K562 (cell line): ENCODE measurements at regions not wholly inside any gene's neighbourhood (a gene's known extent, or its start where the extent isn't known, plus 50 kb on each side); places are given as distances from the start of the nearest gene placed in this dataset.

Experiments
- ATAC-seq: fragments of 200-7000 bp; cut with Tn5 transposase; 3 replicates; pipeline ENCODE4 v1.9.1; 2020; ENCODE audit warnings: moderate library complexity
- BruUV-seq: library from RNA; stranded (reverse); fragments of 400-500 nt; replicated peaks from 2 replicates; lab custom pipeline; 2021; lab: Mats Ljungman, UMichigan
- CTCF ChIA-PET: fragments of 300-600 bp; formaldehyde crosslinking; extraction: SDS; loops from one replicate; lab custom pipeline; 2021; ENCODE audit warnings: low intra/inter-chr PET ratio; lab: Yijun Ruan, JAX
- POLR2A ChIA-PET: fragments of 300-600, 350-650 bp; sonication (Branson Sonifier 250); formaldehyde crosslinking; extraction: SDS; loops from one replicate; lab custom pipeline; 2021; ENCODE audit warnings: antibody characterized with exemption, inconsistent platforms; lab: Yijun Ruan, JAX
- DNase-seq, 4 experiments: peaks; one replicate each; pipeline versions ENCODE4 v3.0.0 to v3.0.0-alpha.2; 2011 to 2018; ENCODE audit warnings: low spot score in 3 of 4, mixed read lengths in 3 of 4; ENCODE audit errors: extremely low read depth in 1 of 4
- FAIRE-seq: peaks from 2 replicates; lab custom pipeline; 2011; peaks lifted over from hg19 to GRCh38; lab: Jason Lieb, UNC
- H2AFZ ChIP-seq: 2 replicates; pipeline ENCODE4 v1.6.0; 2011; ENCODE audit warnings: low read depth, low read length, control low read depth, inconsistent platforms
- H3K27ac ChIP-seq: fragments of 200-600 bp; 3 replicates; pipeline ENCODE4 v1.8.0; 2011; ENCODE audit warnings: low read depth, mild to moderate bottlenecking, control low read depth, inconsistent platforms, low read length, moderate library complexity, mixed read lengths; ENCODE audit errors: extremely low read depth
- H3K27me3 ChIP-seq, 2 experiments: fragments of 300-600 bp in 1 of 2; 2 replicates in 1 of 2; 3 replicates in 1 of 2; pipeline versions ENCODE4 v1.6.0 to v1.8.0; 2011; ENCODE audit warnings: inconsistent platforms in 2 of 2, low read length in 2 of 2, mild to moderate bottlenecking in 1 of 2, mixed read lengths in 1 of 2, moderate library complexity in 1 of 2; ENCODE audit not compliant: control insufficient read depth in 2 of 2, insufficient read depth in 2 of 2
- H3K36me3 ChIP-seq: fragments of 300-600 bp; 3 replicates; pipeline ENCODE4 v1.8.0; 2011; ENCODE audit warnings: mild to moderate bottlenecking, low read length, inconsistent platforms; ENCODE audit not compliant: control insufficient read depth, insufficient read depth
- H3K4me1 ChIP-seq, 2 experiments: fragments of 200-600 bp in 1 of 2; replicated peaks in 1 of 2; 2 replicates in 1 of 2; 3 replicates in 1 of 2; pipeline versions ENCODE4 v1.5.1 to v1.8.0; 2011; ENCODE audit warnings: inconsistent platforms in 2 of 2, low read length in 2 of 2, mild to moderate bottlenecking in 1 of 2, mixed read lengths in 1 of 2, moderate library complexity in 1 of 2; ENCODE audit not compliant: control insufficient read depth in 2 of 2, insufficient read depth in 2 of 2
- H3K4me2 ChIP-seq: 2 replicates; pipeline ENCODE4 v1.6.1; 2011; ENCODE audit warnings: low read length, control low read depth, inconsistent platforms, mixed read lengths; ENCODE audit not compliant: insufficient read depth
- H3K4me3 ChIP-seq: fragments of 200-600 bp; sonication (generic), shearing (Covaris generic); 2 replicates; pipeline ENCODE4 v1.5.1; 2016; ENCODE audit warnings: control low read depth, inconsistent platforms
- H3K79me2 ChIP-seq: fragments of 200-600 bp; 3 replicates; pipeline ENCODE4 v1.8.0; 2011; ENCODE audit warnings: low read length, inconsistent platforms; ENCODE audit not compliant: control insufficient read depth, insufficient read depth
- H3K9ac ChIP-seq, 2 experiments: 2 replicates each; pipeline versions ENCODE4 v1.6.0 to v1.6.1; 2011; ENCODE audit warnings: low read depth in 2 of 2, low read length in 2 of 2, control low read depth in 1 of 2, inconsistent platforms in 1 of 2, mild to moderate bottlenecking in 1 of 2, mixed read lengths in 1 of 2; ENCODE audit not compliant: insufficient read depth in 1 of 2
- H3K9me1 ChIP-seq: one replicate; pipeline ENCODE4 v1.6.0; 2011; ENCODE audit warnings: inconsistent platforms, mild to moderate bottlenecking, low read length, moderate library complexity; ENCODE audit not compliant: control insufficient read depth, insufficient read depth
- H3K9me3 ChIP-seq: replicated peaks from 2 replicates; pipeline ENCODE4 v1.5.1; 2011; ENCODE audit warnings: low read depth, low read length, inconsistent platforms; ENCODE audit not compliant: control insufficient read depth, insufficient read depth
- H4K20me1 ChIP-seq: replicated peaks from 2 replicates; pipeline ENCODE4 v1.6.1; 2011; ENCODE audit warnings: low read length, inconsistent platforms, mixed read lengths; ENCODE audit not compliant: control insufficient read depth, insufficient read depth
- ATF2 ChIP-seq: sonication (generic); formaldehyde crosslinking; IDR thresholded peaks from 2 replicates; pipeline ENCODE4 v1.8.1; 2022; ENCODE audit warnings: missing genetic modification reagents
- CBX8 ChIP-seq: fragments of 200-600 bp; sonication (generic); IDR thresholded peaks from 2 replicates; pipeline ENCODE4 v1.6.1; 2012; ENCODE audit warnings: borderline replicate concordance, mixed run types, low read depth, mild to moderate bottlenecking, moderate library complexity, mixed read lengths, low read length, control low read depth, inconsistent platforms; ENCODE audit not compliant: poor library complexity, severe bottlenecking; ENCODE audit errors: extremely low read depth
- CREB1 ChIP-seq, 2 experiments: sonication (generic) in 1 of 2; formaldehyde crosslinking in 1 of 2; IDR thresholded peaks; 2 replicates each; pipeline versions ENCODE4 v1.6.1 to v1.8.0; 2012 to 2022; ENCODE audit warnings: inconsistent platforms in 1 of 2, mild to moderate bottlenecking in 1 of 2, missing genetic modification reagents in 1 of 2, moderate library complexity in 1 of 2
- ESRRA ChIP-seq: fragments of 450-650 bp; IDR thresholded peaks from 2 replicates; pipeline ENCODE4 v1.6.1; 2014; ENCODE audit warnings: low read depth, mild to moderate bottlenecking, moderate library complexity, borderline replicate concordance
- KDM4B ChIP-seq, 2 experiments: fragments of 450-650 bp in 1 of 2; sonication (generic) in 1 of 2; IDR thresholded peaks; 2 replicates each; pipeline ENCODE4 v1.6.1; 2016 to 2017; ENCODE audit warnings: borderline replicate concordance in 2 of 2, antibody characterized with exemption in 1 of 2, low read depth in 1 of 2, mild to moderate bottlenecking in 1 of 2
- NR1H2 ChIP-seq: sonication (generic); formaldehyde crosslinking; IDR thresholded peaks from 2 replicates; pipeline ENCODE4 v1.4.0; 2020; ENCODE audit warnings: mild to moderate bottlenecking, missing genetic modification reagents
- PTRF ChIP-seq: fragments of 450-650 bp; IDR thresholded peaks from 2 replicates; pipeline ENCODE4 v1.6.1; 2016; ENCODE audit warnings: mild to moderate bottlenecking, missing genetic modification characterization, missing compliant biosample characterization
- SMARCA4 ChIP-seq: fragments of 450-650 bp; IDR thresholded peaks from 2 replicates; pipeline ENCODE4 v1.6.1; 2016
- SMARCE1 ChIP-seq: fragments of 450-650 bp; IDR thresholded peaks from 2 replicates; pipeline ENCODE4 v1.7.1; 2016; ENCODE audit warnings: mild to moderate bottlenecking
- ZNF3 ChIP-seq: fragments of 250-450 bp; sonication (Bioruptor Pico); IDR thresholded peaks from 2 replicates; pipeline ENCODE4 v1.5.0; 2021; ENCODE audit warnings: mild to moderate bottlenecking, moderate library complexity
- WGBS: fragments of 100-300 bp; shearing (Covaris generic); methylation state at CpG from one replicate; pipeline ENCODE4 v1.1.6; 2016; ENCODE audit warnings: low coverage, mixed read lengths; ENCODE audit not compliant: insufficient coverage; ENCODE audit errors: missing lambda C conversion rate; 5-methylcytosine and 5-hydroxymethylcytosine counted together
- in situ Hi-C: fragments of 300-500 bp; cut with MboI; formaldehyde crosslinking; loops from 4 replicates; pipeline ENCODE4 v1.15.0; 2018; ENCODE audit warnings: inconsistent platforms, mixed read lengths
- intact Hi-C: fragments of 100-400 bp; cut with micrococcal nuclease; formaldehyde crosslinking; loops from 2 replicates; pipeline ENCODE4 v1.14.2; 2022
- TF ChIP-seq, protein P1 (sequence below): fragments of 450-650 bp; IDR thresholded peaks from 2 replicates; pipeline ENCODE4 v1.6.1; 2016; ENCODE audit warnings: mild to moderate bottlenecking, moderate library complexity

DNA sequence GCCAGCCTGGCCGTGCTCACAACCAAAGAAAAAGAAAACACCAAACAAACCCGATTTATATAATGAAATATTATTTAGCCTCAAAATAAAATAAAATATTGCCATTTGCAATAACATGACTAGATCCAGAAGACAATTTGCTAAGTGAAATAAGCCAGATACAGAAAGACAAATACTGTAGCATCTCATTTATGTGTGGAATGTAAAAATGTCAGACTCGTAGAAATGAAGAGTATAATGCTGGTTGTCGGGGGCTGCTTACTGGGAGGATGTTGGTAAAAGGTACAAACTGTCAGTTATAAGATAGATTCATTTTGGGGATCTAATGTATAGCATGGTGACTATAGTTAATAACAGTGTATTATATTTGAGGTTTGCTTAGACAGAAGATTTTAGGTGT, 269.7 kb downstream of the THBS2 start:
- CTCF ChIA-PET: no interaction called here
- no TSS peak for BruUV-seq
- in situ Hi-C loops (loop anchor here (10.0 kb wide), 1 partner anchor 521 kb away; no protein-coding TSS in a partner anchor), intact Hi-C loops (no loop called here)
- no peaks in the 10 kb centered on the region for H3K27me3 ChIP-seq
- no peak overlapping the region for H3K27ac ChIP-seq
- DNase-seq: no peak
- no peak overlapping the region for H3K4me2 ChIP-seq
- H2AFZ ChIP-seq: no peak overlapping the region
- H3K79me2 ChIP-seq: no peaks in the 10 kb centered on the region
- ATAC-seq: no peak
- 0% methylated on average over 4 of the region's 4 CpGs for WGBS
- no peaks in the 10 kb centered on the region for H3K36me3 ChIP-seq
- H3K9me3 ChIP-seq: no peaks in the 10 kb centered on the region
- no peaks in the 10 kb centered on the region for H3K9me1 ChIP-seq
- no peak overlapping the region for H3K9ac ChIP-seq
- no peaks in the 10 kb centered on the region for H4K20me1 ChIP-seq
- no peaks in the 10 kb centered on the region for H3K4me1 ChIP-seq
- no peak overlapping the region for H3K4me3 ChIP-seq
- no peak for FAIRE-seq
- POLR2A ChIA-PET: no interaction called here
- no peak for TF ChIP-seq SMARCE1
- no peak for TF ChIP-seq CREB1 (IDR thresholded peaks at IDR 0.05)
- no peak for TF ChIP-seq CREB1 (CRISPR knock-in tag; IDR thresholded peaks at IDR 0.05)
- no peak for TF ChIP-seq NR1H2
- TF ChIP-seq ESRRA: no peak
- no peak for TF ChIP-seq KDM4B (IDR thresholded peaks at IDR 0.05; ENCODE audit: borderline replicate concordance in 2 of 2, low read depth in 1 of 2)
- TF ChIP-seq, protein P1, sequence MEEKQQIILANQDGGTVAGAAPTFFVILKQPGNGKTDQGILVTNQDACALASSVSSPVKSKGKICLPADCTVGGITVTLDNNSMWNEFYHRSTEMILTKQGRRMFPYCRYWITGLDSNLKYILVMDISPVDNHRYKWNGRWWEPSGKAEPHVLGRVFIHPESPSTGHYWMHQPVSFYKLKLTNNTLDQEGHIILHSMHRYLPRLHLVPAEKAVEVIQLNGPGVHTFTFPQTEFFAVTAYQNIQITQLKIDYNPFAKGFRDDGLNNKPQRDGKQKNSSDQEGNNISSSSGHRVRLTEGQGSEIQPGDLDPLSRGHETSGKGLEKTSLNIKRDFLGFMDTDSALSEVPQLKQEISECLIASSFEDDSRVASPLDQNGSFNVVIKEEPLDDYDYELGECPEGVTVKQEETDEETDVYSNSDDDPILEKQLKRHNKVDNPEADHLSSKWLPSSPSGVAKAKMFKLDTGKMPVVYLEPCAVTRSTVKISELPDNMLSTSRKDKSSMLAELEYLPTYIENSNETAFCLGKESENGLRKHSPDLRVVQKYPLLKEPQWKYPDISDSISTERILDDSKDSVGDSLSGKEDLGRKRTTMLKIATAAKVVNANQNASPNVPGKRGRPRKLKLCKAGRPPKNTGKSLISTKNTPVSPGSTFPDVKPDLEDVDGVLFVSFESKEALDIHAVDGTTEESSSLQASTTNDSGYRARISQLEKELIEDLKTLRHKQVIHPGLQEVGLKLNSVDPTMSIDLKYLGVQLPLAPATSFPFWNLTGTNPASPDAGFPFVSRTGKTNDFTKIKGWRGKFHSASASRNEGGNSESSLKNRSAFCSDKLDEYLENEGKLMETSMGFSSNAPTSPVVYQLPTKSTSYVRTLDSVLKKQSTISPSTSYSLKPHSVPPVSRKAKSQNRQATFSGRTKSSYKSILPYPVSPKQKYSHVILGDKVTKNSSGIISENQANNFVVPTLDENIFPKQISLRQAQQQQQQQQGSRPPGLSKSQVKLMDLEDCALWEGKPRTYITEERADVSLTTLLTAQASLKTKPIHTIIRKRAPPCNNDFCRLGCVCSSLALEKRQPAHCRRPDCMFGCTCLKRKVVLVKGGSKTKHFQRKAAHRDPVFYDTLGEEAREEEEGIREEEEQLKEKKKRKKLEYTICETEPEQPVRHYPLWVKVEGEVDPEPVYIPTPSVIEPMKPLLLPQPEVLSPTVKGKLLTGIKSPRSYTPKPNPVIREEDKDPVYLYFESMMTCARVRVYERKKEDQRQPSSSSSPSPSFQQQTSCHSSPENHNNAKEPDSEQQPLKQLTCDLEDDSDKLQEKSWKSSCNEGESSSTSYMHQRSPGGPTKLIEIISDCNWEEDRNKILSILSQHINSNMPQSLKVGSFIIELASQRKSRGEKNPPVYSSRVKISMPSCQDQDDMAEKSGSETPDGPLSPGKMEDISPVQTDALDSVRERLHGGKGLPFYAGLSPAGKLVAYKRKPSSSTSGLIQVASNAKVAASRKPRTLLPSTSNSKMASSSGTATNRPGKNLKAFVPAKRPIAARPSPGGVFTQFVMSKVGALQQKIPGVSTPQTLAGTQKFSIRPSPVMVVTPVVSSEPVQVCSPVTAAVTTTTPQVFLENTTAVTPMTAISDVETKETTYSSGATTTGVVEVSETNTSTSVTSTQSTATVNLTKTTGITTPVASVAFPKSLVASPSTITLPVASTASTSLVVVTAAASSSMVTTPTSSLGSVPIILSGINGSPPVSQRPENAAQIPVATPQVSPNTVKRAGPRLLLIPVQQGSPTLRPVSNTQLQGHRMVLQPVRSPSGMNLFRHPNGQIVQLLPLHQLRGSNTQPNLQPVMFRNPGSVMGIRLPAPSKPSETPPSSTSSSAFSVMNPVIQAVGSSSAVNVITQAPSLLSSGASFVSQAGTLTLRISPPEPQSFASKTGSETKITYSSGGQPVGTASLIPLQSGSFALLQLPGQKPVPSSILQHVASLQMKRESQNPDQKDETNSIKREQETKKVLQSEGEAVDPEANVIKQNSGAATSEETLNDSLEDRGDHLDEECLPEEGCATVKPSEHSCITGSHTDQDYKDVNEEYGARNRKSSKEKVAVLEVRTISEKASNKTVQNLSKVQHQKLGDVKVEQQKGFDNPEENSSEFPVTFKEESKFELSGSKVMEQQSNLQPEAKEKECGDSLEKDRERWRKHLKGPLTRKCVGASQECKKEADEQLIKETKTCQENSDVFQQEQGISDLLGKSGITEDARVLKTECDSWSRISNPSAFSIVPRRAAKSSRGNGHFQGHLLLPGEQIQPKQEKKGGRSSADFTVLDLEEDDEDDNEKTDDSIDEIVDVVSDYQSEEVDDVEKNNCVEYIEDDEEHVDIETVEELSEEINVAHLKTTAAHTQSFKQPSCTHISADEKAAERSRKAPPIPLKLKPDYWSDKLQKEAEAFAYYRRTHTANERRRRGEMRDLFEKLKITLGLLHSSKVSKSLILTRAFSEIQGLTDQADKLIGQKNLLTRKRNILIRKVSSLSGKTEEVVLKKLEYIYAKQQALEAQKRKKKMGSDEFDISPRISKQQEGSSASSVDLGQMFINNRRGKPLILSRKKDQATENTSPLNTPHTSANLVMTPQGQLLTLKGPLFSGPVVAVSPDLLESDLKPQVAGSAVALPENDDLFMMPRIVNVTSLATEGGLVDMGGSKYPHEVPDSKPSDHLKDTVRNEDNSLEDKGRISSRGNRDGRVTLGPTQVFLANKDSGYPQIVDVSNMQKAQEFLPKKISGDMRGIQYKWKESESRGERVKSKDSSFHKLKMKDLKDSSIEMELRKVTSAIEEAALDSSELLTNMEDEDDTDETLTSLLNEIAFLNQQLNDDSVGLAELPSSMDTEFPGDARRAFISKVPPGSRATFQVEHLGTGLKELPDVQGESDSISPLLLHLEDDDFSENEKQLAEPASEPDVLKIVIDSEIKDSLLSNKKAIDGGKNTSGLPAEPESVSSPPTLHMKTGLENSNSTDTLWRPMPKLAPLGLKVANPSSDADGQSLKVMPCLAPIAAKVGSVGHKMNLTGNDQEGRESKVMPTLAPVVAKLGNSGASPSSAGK: no peak
- no peak for TF ChIP-seq SMARCA4
- no peak for TF ChIP-seq ZNF3 (CRISPR knock-in tag)
- no peak for TF ChIP-seq CBX8
- TF ChIP-seq ATF2: no peak
- no peak for TF ChIP-seq PTRF (tag)
